ENCODE measurements at regions not wholly inside any gene's neighbourhood (a gene's known extent, or its start where the extent isn't known, plus 50 kb on each side); places are given as distances from the start of the nearest gene placed in this dataset.

DNA sequence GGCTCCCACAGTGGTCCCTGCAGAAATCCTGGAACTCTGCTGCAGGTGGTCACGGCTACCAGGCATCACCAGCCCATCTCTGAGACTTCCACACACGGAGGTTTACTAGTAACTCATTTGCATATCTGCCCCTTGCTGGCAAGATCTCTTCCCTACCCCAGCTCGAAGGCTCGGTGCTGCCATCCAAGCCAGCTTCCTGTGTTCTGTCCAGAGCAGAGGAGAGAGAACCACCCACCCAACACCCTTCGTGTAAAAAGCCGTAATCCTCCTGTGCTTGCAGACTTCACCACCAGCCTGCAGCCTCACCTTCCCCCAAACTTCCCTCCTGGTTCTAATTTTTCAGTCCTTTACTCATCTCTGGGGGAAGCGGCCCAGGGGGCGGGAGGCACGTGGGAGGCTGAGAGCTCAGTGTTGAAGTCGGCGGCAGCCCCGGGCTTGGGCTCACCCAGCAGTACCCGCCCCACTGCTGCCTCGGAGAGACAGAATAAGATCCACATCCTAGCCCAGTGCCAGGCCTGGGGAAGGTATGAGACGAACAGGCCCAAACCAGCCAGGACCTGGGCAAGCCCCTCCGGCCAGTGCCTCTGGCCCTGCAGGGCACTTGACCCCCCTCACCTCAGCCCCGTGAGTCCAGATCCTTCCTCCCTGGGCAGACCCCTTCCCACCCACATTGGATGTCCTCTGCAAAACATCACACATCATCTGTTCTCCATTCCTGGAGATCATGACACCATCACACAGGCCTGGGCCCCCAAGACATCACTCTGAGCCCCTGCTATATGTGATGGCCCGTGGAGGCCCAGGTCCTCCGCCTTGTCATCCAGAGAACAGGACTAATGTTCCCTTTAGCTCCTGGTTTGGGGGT is 145.8 kb upstream of the ID2 start:
- TF ChIP-seq POLR2A (IDR thresholded peaks at IDR 0.05), result no peak
- TF ChIP-seq, protein P1, sequence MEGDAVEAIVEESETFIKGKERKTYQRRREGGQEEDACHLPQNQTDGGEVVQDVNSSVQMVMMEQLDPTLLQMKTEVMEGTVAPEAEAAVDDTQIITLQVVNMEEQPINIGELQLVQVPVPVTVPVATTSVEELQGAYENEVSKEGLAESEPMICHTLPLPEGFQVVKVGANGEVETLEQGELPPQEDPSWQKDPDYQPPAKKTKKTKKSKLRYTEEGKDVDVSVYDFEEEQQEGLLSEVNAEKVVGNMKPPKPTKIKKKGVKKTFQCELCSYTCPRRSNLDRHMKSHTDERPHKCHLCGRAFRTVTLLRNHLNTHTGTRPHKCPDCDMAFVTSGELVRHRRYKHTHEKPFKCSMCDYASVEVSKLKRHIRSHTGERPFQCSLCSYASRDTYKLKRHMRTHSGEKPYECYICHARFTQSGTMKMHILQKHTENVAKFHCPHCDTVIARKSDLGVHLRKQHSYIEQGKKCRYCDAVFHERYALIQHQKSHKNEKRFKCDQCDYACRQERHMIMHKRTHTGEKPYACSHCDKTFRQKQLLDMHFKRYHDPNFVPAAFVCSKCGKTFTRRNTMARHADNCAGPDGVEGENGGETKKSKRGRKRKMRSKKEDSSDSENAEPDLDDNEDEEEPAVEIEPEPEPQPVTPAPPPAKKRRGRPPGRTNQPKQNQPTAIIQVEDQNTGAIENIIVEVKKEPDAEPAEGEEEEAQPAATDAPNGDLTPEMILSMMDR (IDR thresholded peaks at IDR 0.05), result no peak
